ENCODE measurements at regions not wholly inside any gene's neighbourhood (a gene's known extent, or its start where the extent isn't known, plus 50 kb on each side); places are given as distances from the start of the nearest gene placed in this dataset.

GRCh38 chrX:10064736-10065135 is 92.0 kb upstream of the CLCN4 start:
- Histone ChIP-seq H3K4me2 (no peak overlapping the region), H4K20me1 (ENCODE audit: insufficient read depth) (no peaks in the 10 kb centered on the region), H3K9me2 (no peaks in the 10 kb centered on the region), H3K9me3 (no peaks in the 10 kb centered on the region), H3K9ac (no peak overlapping the region), H3K36me3 (replicated peaks in 1 of 2; ENCODE audit: control insufficient read depth in 1 of 2, insufficient read depth in 2 of 2, low read length in 1 of 2) (no peaks in the 10 kb centered on the region), H3K27me3 (ENCODE audit: insufficient read depth) (no peaks in the 10 kb centered on the region; the same call in 1 of the 2 replicates), H3K4me3 (ENCODE audit: low read depth in 2 of 2, low read length in 1 of 2) (no peak overlapping the region), H3K79me2 (ENCODE audit: insufficient read depth) (no peaks in the 10 kb centered on the region), H2AFZ (ENCODE audit: low read depth) (no peak overlapping the region), H3K4me1 (ENCODE audit: control insufficient read depth in 1 of 2, insufficient read depth in 2 of 2, low read depth in 1 of 2, low read length in 1 of 2) (no peaks in the 10 kb centered on the region), H3K27ac (ENCODE audit: low read depth in 2 of 2, low read length in 1 of 2) (no peak overlapping the region), H3F3A (replicated peaks; ENCODE audit: insufficient read depth) (no peaks in the 10 kb centered on the region)
- DNase-seq, result no peak
- CTCF ChIA-PET, result interaction anchor here (1.2 kb wide), 1 partner anchor 15 kb away, joined by 3 read pairs; no protein-coding TSS in a partner anchor
- 57% methylated on average over 10 of the region's 11 CpGs for WGBS (ENCODE audit: low lambda C conversion rate)
- no peak for TF ChIP-seq POLR2AphosphoS5 (IDR thresholded peaks at IDR 0.05; ENCODE audit: low read depth, low read length)
- no peak for TF ChIP-seq NFIC (IDR thresholded peaks at IDR 0.05; ENCODE audit: borderline replicate concordance)
- no peak for TF ChIP-seq FOXM1 (IDR thresholded peaks at IDR 0.05; ENCODE audit: low read depth)
- no peak for TF ChIP-seq MAX (IDR thresholded peaks at IDR 0.05; ENCODE audit: low read depth)
- TF ChIP-seq USF2 (IDR thresholded peaks at IDR 0.05; ENCODE audit: borderline replicate concordance, low read depth, low read length), result no peak
- no peak for TF ChIP-seq YY1 (IDR thresholded peaks at IDR 0.05; ENCODE audit: low read depth)
- TF ChIP-seq GABPA (IDR thresholded peaks at IDR 0.05; ENCODE audit: low read depth), result no peak
- TF ChIP-seq MXI1 (IDR thresholded peaks at IDR 0.05; ENCODE audit: low read depth, low read length), result no peak
- TF ChIP-seq USF1 (IDR thresholded peaks at IDR 0.05; ENCODE audit: borderline replicate concordance, low read depth), result no peak
- TF ChIP-seq RFX5 (IDR thresholded peaks at IDR 0.05; ENCODE audit: low read length), result no peak
- no peak for TF ChIP-seq ELF1 (IDR thresholded peaks at IDR 0.05)
- no peak for TF ChIP-seq JUND (IDR thresholded peaks at IDR 0.05)
- TF ChIP-seq NRF1 (IDR thresholded peaks at IDR 0.05; ENCODE audit: low read depth, low read length), result no peak
- POLR2A ChIA-PET, result no interaction called here

GRCh38 chrX:10070714-10071436 is 85.9 kb upstream of the CLCN4 start:
- POLR2A ChIA-PET, result no interaction called here

More at GRCh38 chrX:10070714-10071436, 85.9 kb upstream of the CLCN4 start:
- no peaks in the 10 kb centered on the region for H3K9me2 ChIP-seq
- H4K20me1 ChIP-seq (ENCODE audit: insufficient read depth), result no peaks in the 10 kb centered on the region; the same call in 1 of the 2 replicates
- no peaks in the 10 kb centered on the region for H3F3A ChIP-seq (replicated peaks; ENCODE audit: insufficient read depth)
- DNase-seq, result no peak
- no peak overlapping the region for H3K4me3 ChIP-seq (ENCODE audit: low read depth in 2 of 2, low read length in 1 of 2)
- H3K9me3 ChIP-seq, result no peaks in the 10 kb centered on the region
- no peak overlapping the region for H3K27ac ChIP-seq (ENCODE audit: low read depth in 2 of 2, low read length in 1 of 2)
- TF ChIP-seq GATA2 (CRISPR knock-in tag; IDR thresholded peaks at IDR 0.05), result no peak
- TF ChIP-seq SMC3 (IDR thresholded peaks at IDR 0.05; ENCODE audit: low read depth, low read length), result no peak
- no peak for TF ChIP-seq RFX5 (IDR thresholded peaks at IDR 0.05; ENCODE audit: low read length)
- CTCF ChIA-PET, result interaction anchor here (1.2 kb wide), 1 partner anchor 12 kb away, joined by 3 read pairs; no protein-coding TSS in a partner anchor
- 52% methylated on average over 7 of the region's 7 CpGs for WGBS (ENCODE audit: low lambda C conversion rate)
- no peak overlapping the region for H3K9ac ChIP-seq
- H3K27me3 ChIP-seq (ENCODE audit: insufficient read depth), result no peaks in the 10 kb centered on the region
- H3K4me1 ChIP-seq (ENCODE audit: control insufficient read depth in 1 of 2, insufficient read depth in 2 of 2, low read depth in 1 of 2, low read length in 1 of 2), result no peaks in the 10 kb centered on the region; a peak in 1 of 4 replicates
- no peaks in the 10 kb centered on the region for H3K36me3 ChIP-seq (replicated peaks in 1 of 2; ENCODE audit: control insufficient read depth in 1 of 2, insufficient read depth in 2 of 2, low read length in 1 of 2)
- H3K4me2 ChIP-seq, result no peak overlapping the region
- no peaks in the 10 kb centered on the region; the same call in 1 of the 2 replicates for H3K79me2 ChIP-seq (ENCODE audit: insufficient read depth)
- H2AFZ ChIP-seq (ENCODE audit: low read depth), result no peak overlapping the region

All from SK-N-SH (cell line).